ENCODE measurements at regions not wholly inside any gene's neighbourhood (a gene's known extent, or its start where the extent isn't known, plus 50 kb on each side); places are given as distances from the start of the nearest gene placed in this dataset.
A peak's percentile ranks its signal among the peaks of the same experiment; 100 is the strongest.

GRCh38 chrX:88526385-88526784 lies 220.6 kb upstream of the CPXCR1 start:
- DNase-seq (ENCODE audit: low spot score) = no peak

- no peak for DNase-seq (ENCODE audit: low spot score)
These were observed 188.6 kb upstream of the CPXCR1 start for GRCh38 chrX:88558421-88558820.

GRCh38 chrX:88560673-88561330 lies 186.2 kb upstream of the CPXCR1 start:
- DNase-seq (ENCODE audit: low spot score) = no peak

DNA sequence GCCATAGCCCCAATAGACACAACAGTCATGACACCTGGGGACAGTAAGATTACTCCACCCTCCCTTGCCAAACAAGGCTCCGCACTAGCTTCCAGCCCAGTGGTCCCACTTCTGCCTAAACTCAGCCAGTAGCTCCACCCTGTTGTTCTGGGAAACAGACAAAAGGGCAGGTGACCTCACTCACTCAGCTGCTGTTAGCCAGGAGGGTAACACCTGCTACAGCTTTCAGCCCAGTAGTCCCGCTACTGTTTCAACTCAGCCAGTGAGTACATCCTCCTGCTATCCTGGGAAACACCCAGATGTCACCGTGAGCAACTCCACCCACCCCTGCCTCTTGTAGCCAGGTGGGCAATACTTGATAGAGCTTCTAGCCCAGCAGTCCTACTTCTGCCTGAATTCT lies 162.7 kb upstream of the CPXCR1 start:
- DNase-seq (ENCODE audit: low spot score) = no peak

DNA sequence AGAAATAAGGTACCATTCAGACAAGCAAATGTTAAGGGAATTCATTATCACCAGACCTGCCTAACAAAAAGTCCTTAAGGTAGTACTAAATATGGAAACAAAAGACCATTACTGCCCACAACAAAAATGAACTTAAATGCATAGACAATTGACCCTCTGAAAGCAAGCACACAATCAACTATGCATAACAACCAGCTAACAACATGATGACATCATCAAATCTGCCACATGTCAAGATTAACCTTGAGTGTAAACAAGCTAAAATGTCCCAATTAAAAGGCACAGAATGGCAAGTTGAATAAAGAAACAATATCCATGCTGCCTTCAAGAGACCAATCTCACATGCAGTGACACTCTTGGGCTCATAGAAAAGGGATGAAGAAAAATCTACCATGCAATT lies 160.7 kb upstream of the CPXCR1 start:
- no peak for DNase-seq (ENCODE audit: low spot score)

DNA sequence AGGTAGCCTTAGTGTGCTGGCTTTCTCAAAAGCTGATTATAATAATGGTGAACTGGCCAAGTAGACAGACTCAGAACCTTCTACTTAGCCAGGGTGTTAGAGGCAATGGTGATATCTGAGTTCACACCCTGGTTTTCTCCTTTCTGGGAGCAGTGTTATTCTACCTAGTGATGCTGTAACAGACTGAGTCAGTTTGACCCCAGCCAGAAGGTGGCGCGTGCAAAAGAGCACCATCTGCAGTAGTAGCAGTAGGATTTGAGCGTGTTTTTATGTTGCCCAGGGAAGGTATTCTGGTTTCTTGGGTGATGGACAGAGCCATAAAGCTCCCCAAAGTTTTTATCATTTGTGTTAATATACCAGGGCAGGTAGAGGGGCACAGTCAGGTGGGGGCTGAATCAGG lies 143.8 kb upstream of the CPXCR1 start:
- no peak for DNase-seq (ENCODE audit: low spot score)

- DNase-seq (ENCODE audit: low spot score) = no peak
These were observed 142.4 kb upstream of the CPXCR1 start for GRCh38 chrX:88604433-88605221.

DNA sequence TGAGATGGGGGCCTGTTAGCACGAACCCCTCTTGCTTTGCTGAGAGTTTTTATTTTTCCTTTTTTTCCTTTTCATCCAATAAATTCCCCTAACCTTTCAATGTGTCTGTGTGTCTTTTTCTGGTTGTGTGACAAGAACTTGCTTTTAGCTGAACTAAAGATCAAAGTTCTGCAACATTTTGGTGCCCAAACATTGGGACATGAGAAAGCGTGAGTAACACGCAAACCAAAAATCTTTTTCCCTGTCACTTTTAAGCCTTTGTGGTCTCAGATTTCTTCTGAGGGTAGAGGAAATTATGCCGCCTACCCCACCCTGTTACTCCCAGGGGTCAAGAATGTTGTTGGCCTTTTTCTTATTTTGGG lies 141.8 kb upstream of the CPXCR1 start:
- DNase-seq (ENCODE audit: low spot score) = no peak

DNA sequence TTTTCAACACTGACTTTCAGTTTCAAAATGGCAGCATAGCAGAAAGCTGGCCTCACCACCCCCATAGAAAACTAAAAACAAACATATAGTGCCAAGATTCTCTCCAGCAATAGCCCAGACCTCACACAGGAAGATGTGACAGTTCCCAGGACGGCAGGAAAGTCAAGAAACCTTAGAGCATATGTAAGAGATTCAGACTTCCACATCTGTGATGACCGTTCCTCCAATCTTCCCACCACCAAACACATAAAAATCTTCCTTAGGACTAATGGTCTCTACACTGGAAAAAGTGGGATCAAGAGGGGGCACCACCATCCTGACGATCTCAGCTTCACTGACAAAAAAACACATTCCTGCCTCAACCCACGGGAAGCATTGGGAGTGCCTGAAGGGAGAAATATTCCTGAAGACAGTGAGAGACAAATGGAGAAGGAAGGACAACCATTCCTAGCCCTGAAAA lies 134.1 kb upstream of the CPXCR1 start:
- no peak for DNase-seq (ENCODE audit: low spot score)

DNA sequence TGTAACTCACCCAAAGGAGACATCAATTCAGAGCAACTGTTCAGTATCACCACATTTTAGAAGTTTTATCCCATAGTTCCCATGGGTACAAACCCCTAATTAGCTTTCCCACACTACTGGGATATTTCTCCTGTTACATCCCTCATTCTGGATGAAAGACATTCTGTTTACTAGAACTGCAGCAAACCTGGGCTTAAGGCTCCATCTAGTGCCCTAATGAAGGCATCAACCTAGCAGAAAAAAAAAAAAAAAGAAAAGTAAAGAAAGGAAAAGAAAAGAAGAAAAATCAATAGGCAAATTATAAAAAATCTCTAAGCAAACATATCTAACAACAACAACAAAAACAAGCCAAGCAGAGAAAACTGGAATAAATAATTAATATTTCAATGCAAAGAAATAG lies 133.7 kb upstream of the CPXCR1 start:
- DNase-seq (ENCODE audit: low spot score) = peak; percentile 18

- DNase-seq (ENCODE audit: low spot score) = no peak
These were observed 125.7 kb upstream of the CPXCR1 start for GRCh38 chrX:88621278-88621677.

DNA sequence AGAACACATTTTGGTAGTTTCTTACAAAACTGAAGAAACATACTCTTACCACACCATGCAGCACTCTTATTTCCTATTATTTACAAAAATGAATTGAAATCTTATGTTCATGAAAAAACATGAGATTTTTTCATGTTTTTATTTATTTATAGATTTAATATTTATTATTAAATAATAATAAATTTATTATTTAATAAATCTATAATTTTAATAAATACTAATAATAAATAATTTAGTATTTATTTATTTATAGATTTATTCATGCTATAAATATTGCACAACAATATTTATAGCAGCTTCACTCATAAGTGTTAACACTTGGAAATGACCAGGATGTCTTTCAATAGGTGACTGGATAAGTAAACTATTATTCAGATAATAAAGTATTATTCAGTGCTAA lies 91.6 kb upstream of the CPXCR1 start:
- no peak for DNase-seq (ENCODE audit: low spot score)

DNA sequence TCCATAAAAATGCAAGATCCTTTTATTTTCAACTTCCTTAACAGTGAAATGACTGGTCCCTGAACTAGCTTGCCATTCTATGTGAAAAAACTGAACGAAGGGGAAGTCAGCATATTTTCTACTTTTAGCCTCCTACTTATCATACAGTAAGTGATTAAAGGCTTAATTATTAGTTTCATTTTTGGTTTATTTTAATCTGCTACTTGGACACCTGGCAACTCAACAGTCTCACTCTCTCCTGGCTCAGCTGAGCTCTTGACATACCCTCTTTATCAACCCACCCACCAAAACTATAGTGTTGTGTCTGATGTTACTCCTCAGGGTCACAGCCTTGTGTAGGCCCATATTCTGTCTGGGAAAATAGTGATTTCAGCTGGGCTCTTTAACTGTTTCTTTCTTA lies 86.2 kb upstream of the CPXCR1 start:
- no peak for DNase-seq (ENCODE audit: low spot score)

GRCh38 chrX:88672261-88672660 lies 74.8 kb upstream of the CPXCR1 start:
- no peak for DNase-seq (ENCODE audit: low spot score)

All from iPS-NIHi11 (cell line).